ENCODE measurements at regions not wholly inside any gene's neighbourhood (a gene's known extent, or its start where the extent isn't known, plus 50 kb on each side); places are given as distances from the start of the nearest gene placed in this dataset.

DNA sequence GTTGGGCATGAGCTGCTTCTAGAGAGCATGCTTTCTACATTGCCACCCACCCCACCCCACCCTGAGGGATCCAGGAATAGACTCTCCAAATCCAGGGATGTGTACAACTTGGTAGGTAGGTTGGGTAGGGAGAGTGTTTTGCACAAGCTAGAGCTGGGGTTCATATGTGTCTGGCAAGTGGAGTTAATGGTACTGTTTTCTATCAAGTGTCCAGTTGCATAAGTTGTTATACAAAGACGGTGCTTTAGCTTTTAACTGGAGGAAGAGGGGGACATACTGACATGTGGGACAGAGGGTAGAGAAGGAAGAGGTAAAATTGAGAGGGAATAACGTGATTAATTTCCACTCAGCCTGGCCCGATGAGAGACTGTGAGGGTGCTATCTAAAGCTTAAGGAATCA is 51.0 kb upstream of the TNC start:
- DNase-seq, result no peak

DNA sequence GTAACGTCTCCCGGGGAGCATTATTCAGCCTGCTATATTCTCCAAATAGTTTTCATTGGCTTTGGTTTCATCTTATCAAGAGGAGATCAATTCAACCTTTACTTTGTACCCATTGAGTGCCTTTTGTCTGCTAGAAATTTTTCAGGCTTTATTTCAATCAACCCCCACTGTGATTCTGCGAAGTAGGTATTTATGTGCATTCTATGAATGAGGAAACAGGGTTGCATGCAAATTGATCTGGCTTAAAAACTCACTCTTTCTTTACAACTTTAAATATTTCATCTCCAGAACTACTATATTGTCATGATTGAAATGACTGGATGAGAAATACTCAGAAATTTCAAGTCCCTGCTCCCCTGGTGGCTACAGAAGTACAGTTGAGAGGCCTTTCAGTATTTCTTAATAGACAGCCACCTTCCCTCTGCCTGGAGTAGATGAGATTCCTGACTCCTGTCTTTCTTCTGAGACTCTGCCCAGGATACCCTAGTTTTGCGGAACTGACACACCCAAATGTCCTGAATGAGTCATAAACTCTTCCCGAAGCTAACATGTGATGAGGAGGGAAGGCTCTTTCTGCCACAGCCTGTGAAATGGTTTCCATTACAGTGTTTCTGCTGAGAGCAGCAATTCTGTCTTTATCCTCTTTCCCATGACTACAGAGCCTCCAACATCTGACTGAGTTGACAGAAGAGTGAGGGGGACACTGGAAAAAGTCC is 52.6 kb upstream of the TNC start:
- no peak for DNase-seq

DNA sequence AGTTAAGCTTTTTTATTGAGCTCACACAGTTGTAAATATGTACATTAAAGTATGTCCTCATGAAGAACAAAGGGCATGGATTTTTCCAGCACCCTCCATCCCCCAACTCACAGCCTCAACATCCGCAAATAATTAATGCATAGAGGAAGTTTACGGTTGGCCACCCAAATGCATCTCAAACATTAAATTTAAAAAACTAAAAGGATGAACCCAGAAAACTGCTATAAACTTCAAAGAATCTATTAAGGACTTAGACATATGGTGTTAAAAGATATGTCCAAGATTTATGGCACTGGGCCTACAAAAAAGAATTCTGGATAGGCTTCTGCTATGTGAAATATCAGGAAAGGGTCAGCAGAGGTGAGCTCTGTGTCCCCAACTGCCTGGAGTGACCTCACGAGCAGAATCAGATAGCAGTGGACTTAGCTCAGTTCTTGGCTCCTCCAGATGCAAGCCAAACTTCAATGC is 54.0 kb upstream of the TNC start:
- no peak for DNase-seq

DNA sequence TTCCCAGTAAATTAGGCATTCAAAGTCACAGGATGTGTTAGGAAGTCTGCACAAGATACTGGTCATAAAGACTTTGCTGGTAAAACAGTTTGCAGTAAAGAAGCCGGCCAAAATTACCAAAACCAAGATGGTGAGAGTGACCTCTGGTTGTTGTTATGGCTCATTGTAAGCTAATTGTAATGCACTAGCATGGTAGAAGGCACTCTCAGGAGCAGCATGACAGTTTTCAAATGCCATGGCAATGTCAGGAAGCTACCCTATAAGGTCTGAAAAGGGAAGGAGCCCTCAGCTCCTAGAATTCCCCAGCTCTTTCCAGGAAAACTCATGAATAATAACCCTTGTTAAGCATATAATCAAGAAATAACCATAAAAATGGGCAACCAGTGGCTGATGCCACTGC is 64.3 kb upstream of the TNC start:
- no peak for DNase-seq

DNA sequence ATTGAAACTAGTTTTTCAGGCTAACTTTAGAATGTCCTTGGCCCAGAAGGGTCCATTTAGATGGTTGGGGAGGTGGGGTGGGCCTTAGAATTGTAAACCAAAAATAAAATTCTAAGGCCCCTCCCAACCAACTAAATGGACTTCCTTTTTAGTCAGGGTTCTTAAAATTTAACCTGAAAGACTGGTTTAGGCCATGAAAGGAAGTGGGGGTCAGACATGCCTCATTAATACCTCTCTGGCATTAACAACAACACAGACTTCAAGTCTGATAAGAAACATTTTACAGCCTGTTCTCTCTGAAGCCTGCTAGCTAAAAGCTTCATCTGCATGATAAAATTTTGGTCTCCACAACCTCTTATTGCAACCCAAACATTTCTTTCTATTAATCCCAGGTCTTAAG is 65.5 kb upstream of the TNC start:
- no peak for DNase-seq

- no peak for DNase-seq
Measured at GRCh38 chr9:115189686-115190085, 71.7 kb upstream of the TNC start.

DNA sequence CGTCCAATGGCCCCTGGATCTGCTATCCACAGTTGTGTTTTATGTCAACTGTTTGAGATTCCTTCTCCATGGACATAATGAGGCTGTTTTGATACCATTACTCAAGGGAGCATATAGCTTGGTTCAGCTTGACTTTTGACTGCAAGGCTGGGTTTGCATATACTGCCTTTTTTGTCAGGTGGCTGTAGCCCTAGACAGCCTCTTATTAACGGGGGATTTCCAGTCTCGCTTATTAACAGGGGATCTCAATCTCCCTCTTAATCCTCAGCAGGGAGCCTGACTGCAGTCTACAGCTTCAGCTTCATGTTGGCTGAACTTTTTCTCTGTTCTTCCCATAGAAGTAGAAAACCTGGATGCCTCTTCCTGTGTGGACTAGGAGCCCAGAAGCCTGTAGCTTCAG is 73.7 kb upstream of the TNC start:
- no peak for DNase-seq

GRCh38 chr9:115192280-115192679 is 74.3 kb upstream of the TNC start:
- DNase-seq, result no peak

- DNase-seq, result no peak
Measured at GRCh38 chr9:115192835-115193525, 75.0 kb upstream of the TNC start.

DNA sequence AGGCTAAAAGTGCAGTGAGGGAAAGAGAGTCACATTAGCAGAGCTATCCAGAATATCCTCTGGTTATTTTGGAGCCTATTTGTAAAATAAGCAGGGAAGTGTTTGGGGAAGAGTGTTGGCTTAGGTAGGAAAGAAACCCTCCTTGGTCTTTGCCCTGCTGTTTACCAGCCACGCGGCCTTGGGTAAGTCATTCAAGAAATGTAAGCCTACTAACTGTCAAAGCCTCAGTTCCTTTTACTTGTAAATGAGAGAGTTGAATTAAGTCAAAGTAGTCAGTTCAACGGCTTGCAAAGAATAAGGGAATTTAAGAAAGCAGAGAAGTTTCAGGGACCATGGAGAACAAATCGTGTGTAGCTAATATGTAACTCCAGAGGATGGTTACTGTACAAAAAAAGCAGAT is 75.8 kb upstream of the TNC start:
- no peak for DNase-seq

DNA sequence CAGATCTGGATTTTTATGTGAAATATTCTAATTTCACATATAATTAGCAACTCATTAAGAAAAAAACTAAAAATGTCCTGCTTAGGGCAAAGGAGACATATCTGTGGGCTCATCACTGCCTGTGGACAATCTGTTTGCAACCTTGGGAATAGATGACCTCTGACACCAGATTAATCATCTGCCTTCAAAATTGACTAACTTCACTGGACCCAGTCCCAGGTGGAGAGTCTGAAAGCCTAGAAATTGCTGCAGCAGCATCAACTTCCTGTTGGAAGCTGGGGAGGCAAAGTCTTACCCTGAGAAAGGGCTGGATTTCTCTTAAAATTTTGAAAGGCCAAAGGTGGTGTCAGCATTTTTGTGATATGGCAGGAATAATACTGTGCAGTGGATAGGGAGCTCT is 76.3 kb upstream of the TNC start:
- no peak for DNase-seq

GRCh38 chr9:115195912-115196311 is 78.0 kb upstream of the TNC start:
- DNase-seq, result no peak

- DNase-seq, result no peak
Measured at GRCh38 chr9:115196919-115197318, 79.0 kb upstream of the TNC start.

DNA sequence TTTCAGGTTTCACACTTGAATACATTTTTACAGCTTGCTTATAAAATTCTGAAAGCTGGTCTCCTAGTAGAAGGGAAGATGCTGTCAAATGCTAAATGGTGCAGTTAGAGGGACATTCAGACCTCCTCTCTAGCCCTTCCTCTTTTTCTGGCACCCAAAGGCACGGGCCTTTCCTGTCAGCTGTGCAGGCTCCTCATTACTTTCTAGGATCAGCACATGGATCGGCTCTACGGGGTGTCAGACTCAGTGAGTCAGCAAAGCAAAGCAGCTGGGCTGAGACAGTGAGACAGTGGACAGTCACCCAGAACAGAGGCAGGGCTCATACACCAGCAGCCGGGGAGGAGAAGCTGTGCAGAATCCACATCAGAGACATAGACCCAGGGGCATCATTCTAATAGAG is 80.0 kb upstream of the TNC start:
- DNase-seq, result no peak

- no peak for DNase-seq
Measured at GRCh38 chr9:115200711-115201505, 83.0 kb upstream of the TNC start.

- no peak for DNase-seq
Measured at GRCh38 chr9:115202181-115202580, 84.2 kb upstream of the TNC start.

DNA sequence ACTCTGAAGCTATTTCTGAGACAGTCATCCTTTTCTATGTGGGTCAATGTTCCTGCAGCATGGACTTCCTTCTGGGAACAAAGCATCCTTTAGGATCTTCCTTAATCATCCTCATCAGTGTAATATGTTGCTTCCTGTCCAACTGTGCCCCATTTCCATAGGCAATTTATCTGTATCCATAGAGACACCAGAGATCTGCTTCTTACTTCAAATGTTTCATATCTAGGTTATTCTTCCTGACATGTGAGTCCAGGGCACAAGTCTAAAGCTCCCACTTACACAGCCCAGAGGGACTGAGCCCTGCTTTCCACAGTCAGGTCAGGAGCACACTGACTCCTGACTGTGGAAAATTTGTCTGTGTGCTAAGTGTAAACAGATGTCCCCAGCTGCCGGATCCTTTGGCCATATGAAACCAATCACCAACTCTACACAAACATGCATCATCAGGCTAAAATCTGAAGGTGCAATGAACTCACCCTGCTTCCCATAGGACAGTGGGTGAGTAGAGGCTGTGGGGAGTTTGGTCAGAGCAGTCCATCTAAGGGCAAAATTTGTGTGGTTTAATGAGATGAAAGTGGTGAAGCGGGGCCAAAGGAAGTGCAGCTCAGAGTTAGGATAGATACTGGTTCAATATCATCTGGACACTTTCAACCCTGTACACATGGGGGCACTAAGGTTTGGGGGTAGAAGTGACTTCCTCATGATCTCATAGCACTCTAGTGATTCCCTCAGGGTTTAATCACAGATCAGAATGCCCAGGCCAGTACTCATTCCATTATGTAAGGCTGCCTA is 85.2 kb upstream of the TNC start:
- DNase-seq, result no peak

GRCh38 chr9:115204904-115205453 is 87.0 kb upstream of the TNC start:
- DNase-seq, result peak; percentile 75

GRCh38 chr9:115207003-115207836 is 89.3 kb upstream of the TNC start:
- peak; percentile 61 for DNase-seq

GRCh38 chr9:115208501-115208900 is 90.5 kb upstream of the TNC start:
- peak; percentile 2 for DNase-seq

DNA sequence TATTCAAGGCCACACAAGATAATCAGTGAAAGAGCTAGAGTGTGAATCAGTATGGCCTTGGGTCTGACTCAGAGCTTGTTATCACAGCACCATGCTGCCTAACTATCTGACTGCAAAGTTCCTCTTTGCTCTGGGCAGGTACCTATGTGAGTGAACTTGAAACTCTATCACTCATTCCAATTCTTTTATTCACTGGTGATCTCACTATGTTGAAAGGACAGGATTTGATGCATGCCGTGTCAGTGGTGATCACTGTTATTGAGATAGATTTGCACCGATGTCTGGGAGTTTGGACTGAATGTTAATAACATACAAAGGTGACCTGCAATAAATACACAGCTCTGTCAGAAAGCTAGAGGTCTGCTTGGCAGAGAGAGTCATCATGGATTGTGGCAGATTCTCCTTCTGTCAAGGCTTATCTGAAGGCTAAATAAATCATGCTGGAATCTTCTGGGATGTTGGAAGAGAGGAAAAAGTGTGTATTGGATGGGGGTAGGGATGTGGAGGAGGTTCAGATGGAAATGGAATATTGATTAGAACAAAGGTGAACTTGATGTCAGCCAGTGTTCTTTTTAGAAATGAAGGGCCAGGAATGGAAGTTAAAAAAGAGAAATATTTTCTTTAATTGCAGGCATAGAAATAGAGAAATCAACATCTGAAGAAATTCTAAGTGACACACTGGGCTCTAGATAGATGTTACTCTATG is 91.8 kb upstream of the TNC start:
- peak; percentile 82 for DNase-seq

Data from activated CD4-positive, alpha-beta T cell treated with anti-CD3 and anti-CD28 coated beads, Interleukin-2, Interleukin-6, amounts not matched to agents 100 ng/mL and 50 ng/mL, durations not matched to agents 16 hours and 8 hours (primary cell).